GM18505 (cell line): ENCODE measurements at regions not wholly inside any gene's neighbourhood (a gene's known extent, or its start where the extent isn't known, plus 50 kb on each side); places are given as distances from the start of the nearest gene placed in this dataset.
"Not testable (repeated sequence)": the region's sequence is repeated elsewhere in the genome, so short reads cannot be mapped to it uniquely, and the experiment has no call there.

ENCODE experiments used
- ATAC-seq: cut with Tn5 transposase; IDR thresholded peaks from one replicate; pipeline ENCODE4 v1.9.1; 2021; ENCODE audit not compliant: unreplicated experiment
- POLR2A ChIP-seq: IDR thresholded peaks from 4 replicates; pipeline ENCODE4 v1.6.1; 2011; ENCODE audit warnings: borderline replicate concordance; ENCODE audit not compliant: insufficient read depth, insufficient read length; ENCODE audit errors: extremely low read depth

- TF ChIP-seq POLR2A = no peak
- no peak for ATAC-seq
Measured at GRCh38 chr16:73403291-73403690, 355.4 kb upstream of the ZFHX3 start.

GRCh38 chr16:73400951-73401350 lies 353.0 kb upstream of the ZFHX3 start:
- no peak for TF ChIP-seq POLR2A

DNA sequence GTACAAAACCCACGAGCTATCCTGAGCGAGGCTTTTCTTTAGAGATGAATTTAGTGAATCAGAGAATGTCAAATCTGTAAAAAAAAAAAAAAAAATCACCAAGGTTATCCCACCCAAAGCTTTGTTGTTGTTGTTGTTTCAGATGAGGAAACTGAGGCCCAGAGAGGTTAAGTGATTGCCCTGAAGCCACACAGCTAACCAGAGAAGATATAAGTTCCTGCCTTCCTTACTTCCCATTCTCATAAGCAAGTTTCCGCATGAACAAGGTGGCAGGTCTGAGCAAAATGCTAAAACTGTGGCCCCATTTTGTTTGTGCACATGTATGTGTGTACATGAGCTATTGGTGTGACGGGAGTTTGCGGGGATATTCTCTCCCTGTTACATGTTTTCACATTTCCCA lies 352.1 kb upstream of the ZFHX3 start:
- no peak for TF ChIP-seq POLR2A
- ATAC-seq = no peak

More at GRCh38 chr16:73400951-73401350, 353.0 kb upstream of the ZFHX3 start:
- no peak for ATAC-seq

- TF ChIP-seq POLR2A = no peak
- ATAC-seq = no peak
Measured at GRCh38 chr16:73399486-73399885, 351.6 kb upstream of the ZFHX3 start.

- ATAC-seq = not testable (repeated sequence)
Measured at GRCh38 chr16:73398604-73399003, 350.7 kb upstream of the ZFHX3 start.

DNA sequence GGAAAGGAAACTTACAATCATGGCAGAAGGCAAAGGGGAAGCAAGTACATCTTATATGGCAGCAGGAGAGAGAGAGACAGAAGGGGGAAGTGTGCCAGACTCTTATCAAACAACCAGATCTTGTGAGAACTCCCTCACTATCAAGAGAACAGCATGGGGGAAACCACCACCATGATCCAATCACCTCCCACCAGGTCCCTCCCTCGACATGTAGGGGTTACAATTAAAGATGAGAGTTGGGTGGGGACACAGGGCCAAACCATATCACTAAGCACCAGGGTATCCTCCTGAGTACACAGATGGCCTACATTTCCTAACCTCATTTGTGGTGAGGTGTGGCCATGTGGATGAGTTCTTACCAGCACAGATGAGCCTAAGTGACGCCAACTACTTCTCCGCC lies 348.6 kb upstream of the ZFHX3 start:
- ATAC-seq = no peak
- TF ChIP-seq POLR2A = no peak

DNA sequence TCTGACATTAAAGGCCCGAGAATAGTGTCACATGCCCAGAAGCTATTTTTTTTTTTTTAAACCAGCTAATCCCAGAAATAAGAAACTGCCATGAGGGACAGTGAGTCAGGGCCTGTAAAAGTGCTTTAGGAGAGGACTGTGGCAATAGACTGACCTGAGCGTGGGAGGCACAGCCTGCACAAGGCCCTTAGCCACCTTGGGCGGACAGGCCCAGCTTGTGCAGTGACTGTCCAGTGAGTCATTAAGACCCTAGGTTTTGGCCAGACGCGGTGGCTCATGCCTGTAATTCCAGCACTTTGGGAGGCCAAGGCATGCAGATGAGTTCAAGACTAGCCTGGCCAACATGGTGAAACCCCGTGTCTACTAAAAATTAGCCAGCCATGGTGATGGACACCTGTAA lies 343.0 kb upstream of the ZFHX3 start:
- ATAC-seq = no peak
- no peak for TF ChIP-seq POLR2A

GRCh38 chr16:73390491-73390890 lies 342.6 kb upstream of the ZFHX3 start:
- no peak for ATAC-seq

GRCh38 chr16:73389085-73389484 lies 341.2 kb upstream of the ZFHX3 start:
- TF ChIP-seq POLR2A = no peak
- no peak for ATAC-seq

More at GRCh38 chr16:73390491-73390890, 342.6 kb upstream of the ZFHX3 start:
- TF ChIP-seq POLR2A = no peak

DNA sequence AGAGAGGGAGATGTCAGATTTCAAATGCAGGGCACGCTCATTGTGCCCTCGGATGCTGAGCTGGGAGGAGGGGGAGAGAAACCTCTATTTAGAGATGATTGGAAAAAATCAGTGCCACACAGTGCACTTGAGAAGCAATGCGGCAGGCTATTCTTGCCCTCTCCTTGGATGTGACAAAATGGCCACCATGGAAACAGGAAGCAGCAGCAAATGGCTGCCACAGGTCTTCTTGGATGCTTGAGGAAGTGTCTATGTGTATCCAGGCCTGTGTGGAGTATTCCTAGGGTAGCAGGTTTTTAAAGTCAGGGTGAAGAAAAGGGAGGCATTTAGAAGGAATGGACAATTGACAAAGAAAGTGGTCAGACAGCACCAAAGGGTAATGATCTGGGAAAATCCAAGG lies 340.1 kb upstream of the ZFHX3 start:
- ATAC-seq = no peak
- TF ChIP-seq POLR2A = no peak

GRCh38 chr16:73385696-73386095 lies 337.8 kb upstream of the ZFHX3 start:
- TF ChIP-seq POLR2A = no peak
- ATAC-seq = no peak

GRCh38 chr16:73384506-73385089 lies 336.7 kb upstream of the ZFHX3 start:
- TF ChIP-seq POLR2A = no peak
- no peak for ATAC-seq

- no peak for ATAC-seq
- no peak for TF ChIP-seq POLR2A
Measured at GRCh38 chr16:73383988-73384365, 336.0 kb upstream of the ZFHX3 start.

DNA sequence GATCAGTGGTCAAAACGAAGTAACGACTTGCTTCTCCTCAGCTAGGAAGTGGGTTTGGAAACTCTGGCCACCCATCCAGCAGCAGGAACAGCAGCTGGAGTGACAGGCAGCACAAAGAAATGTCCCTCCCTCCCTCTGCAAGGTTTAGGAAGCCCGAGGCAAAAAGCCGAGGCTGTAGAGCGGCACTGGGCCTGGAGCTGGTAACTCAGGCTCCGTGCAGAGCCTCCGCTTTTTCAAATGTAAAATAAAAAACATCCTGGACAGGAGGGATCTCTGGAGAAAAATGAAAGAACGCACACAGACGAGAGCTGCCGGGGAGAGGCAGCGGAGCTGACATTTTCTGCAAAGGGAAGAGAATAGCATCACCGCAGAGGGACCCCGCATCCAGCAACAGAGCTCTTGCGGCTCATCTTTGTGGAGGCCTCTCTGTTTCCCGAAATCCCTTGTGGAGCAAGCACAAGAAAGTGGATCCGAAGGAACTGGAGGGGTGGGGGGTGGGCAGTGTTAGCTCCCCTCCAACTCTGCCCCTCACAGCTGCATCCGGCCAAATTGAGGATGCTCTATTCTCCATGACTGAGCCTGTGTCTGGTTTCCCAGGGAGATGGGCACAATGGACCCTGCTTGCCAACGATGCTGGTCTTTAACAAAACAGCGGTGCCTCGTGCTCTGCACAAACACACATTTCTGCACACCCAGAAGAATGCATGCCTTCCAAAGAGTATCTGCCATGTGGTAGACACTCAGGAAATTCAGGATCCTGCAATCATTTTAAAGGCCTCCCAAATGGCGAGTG lies 335.5 kb upstream of the ZFHX3 start:
- ATAC-seq = no peak
- no peak for TF ChIP-seq POLR2A
